Neural cell (in vitro differentiated cells): ENCODE measurements at regions not wholly inside any gene's neighbourhood (a gene's known extent, or its start where the extent isn't known, plus 50 kb on each side); places are given as distances from the start of the nearest gene placed in this dataset.

Source experiments
- H2AFZ ChIP-seq: fragments of 200-600, 300-800 bp; sonication (generic), shearing (Covaris generic); 2 replicates; pipeline ENCODE4 v1.6.0; 2014; ENCODE audit warnings: low read depth, mild to moderate bottlenecking, antibody characterized with exemption, low read length, moderate library complexity
- H3F3A ChIP-seq: fragments of 200-600 bp; shearing (Covaris generic); 2 replicates; pipeline ENCODE4 v1.6.1; 2016; ENCODE audit warnings: mild to moderate bottlenecking, moderate library complexity, mixed read lengths, antibody characterized with exemption, low read length; ENCODE audit not compliant: insufficient read depth, poor library complexity, severe bottlenecking
- H3K27ac ChIP-seq: fragments of 200-600, 300-800 bp; sonication (generic), shearing (Covaris generic); 2 replicates; pipeline ENCODE4 v1.5.1; 2014; ENCODE audit warnings: mild to moderate bottlenecking, low read length, moderate library complexity
- H3K27me3 ChIP-seq: fragments of 300-800, 200-600 bp; sonication (generic), shearing (Covaris generic); 2 replicates; pipeline ENCODE4 v1.6.0; 2014; ENCODE audit warnings: mild to moderate bottlenecking, low read depth, low read length, moderate library complexity; ENCODE audit not compliant: insufficient read depth
- H3K36me3 ChIP-seq: fragments of 300-800, 200-600 bp; sonication (generic), shearing (Covaris generic); 2 replicates; pipeline ENCODE4 v1.5.1; 2014; ENCODE audit warnings: mild to moderate bottlenecking, antibody characterized with exemption, low read length, moderate library complexity; ENCODE audit not compliant: insufficient read depth
- H3K4me2 ChIP-seq: fragments of 300-800, 200-600 bp; sonication (generic), shearing (Covaris generic); 2 replicates; pipeline ENCODE4 v1.6.0; 2014; ENCODE audit warnings: mild to moderate bottlenecking, low read length
- H3K4me3 ChIP-seq: fragments of 300-800, 200-600 bp; sonication (generic), shearing (Covaris generic); 2 replicates; pipeline ENCODE4 v1.5.1; 2014; ENCODE audit warnings: mild to moderate bottlenecking, low read length, moderate library complexity
- H3K79me2 ChIP-seq: fragments of 200-600 bp; shearing (Covaris generic); replicated peaks from 2 replicates; pipeline ENCODE4 v1.6.0; 2014; ENCODE audit warnings: mild to moderate bottlenecking, low read length, moderate library complexity; ENCODE audit not compliant: insufficient read depth
- H3K9ac ChIP-seq: fragments of 300-800, 200-600 bp; sonication (generic), shearing (Covaris generic); 2 replicates; pipeline ENCODE4 v1.6.1; 2016; ENCODE audit warnings: mild to moderate bottlenecking, low read length, mixed read lengths
- H3K9me2 ChIP-seq: fragments of 200-600 bp; shearing (Covaris generic); 2 replicates; pipeline ENCODE4 v1.6.1; 2016; ENCODE audit warnings: mild to moderate bottlenecking, low read length, mixed read lengths; ENCODE audit not compliant: insufficient read depth
- H3K9me3 ChIP-seq: fragments of 200-600, 300-800 bp; sonication (generic), shearing (Covaris generic); 2 replicates; pipeline ENCODE4 v1.6.1; 2016; ENCODE audit warnings: mild to moderate bottlenecking, mixed run types, low read length, moderate library complexity, mixed read lengths
- H4K20me1 ChIP-seq: fragments of 200-600 bp; shearing (Covaris generic); 2 replicates; pipeline ENCODE4 v1.6.1; 2016; ENCODE audit warnings: mild to moderate bottlenecking, mixed run types; ENCODE audit not compliant: insufficient read depth
- EP300 ChIP-seq: fragments of 450-650 bp; conservative IDR thresholded peaks from 2 replicates; pipeline ENCODE4 v1.6.1; 2014; ENCODE audit warnings: antibody characterized with exemption, mild to moderate bottlenecking, moderate library complexity; ENCODE audit not compliant: poor library complexity, severe bottlenecking
- EZH2 ChIP-seq: fragments of 200-600, 300-800 bp; shearing (Covaris generic), sonication (generic); IDR thresholded peaks from 2 replicates; pipeline ENCODE4 v1.6.1; 2014; ENCODE audit warnings: antibody characterized with exemption, low read length, borderline replicate concordance, mild to moderate bottlenecking; ENCODE audit not compliant: insufficient read depth, poor library complexity, severe bottlenecking
- MXI1 ChIP-seq: fragments of 450-650 bp; conservative IDR thresholded peaks from 2 replicates; pipeline ENCODE4 v1.6.1; 2014; ENCODE audit warnings: antibody characterized with exemption, mild to moderate bottlenecking; ENCODE audit not compliant: poor library complexity, severe bottlenecking
- POLR2AphosphoS5 ChIP-seq: IDR thresholded peaks from 2 replicates; pipeline ENCODE4 v1.6.1; 2012
- RAD21 ChIP-seq: fragments of 450-650 bp; conservative IDR thresholded peaks from 2 replicates; pipeline ENCODE4 v1.6.1; 2014; ENCODE audit warnings: antibody characterized with exemption, mild to moderate bottlenecking, moderate library complexity
- REST ChIP-seq: IDR thresholded peaks from 2 replicates; pipeline ENCODE4 v1.6.1; 2012; ENCODE audit warnings: borderline replicate concordance
- SMC3 ChIP-seq: fragments of 450-650 bp; conservative IDR thresholded peaks from 2 replicates; pipeline ENCODE4 v1.6.1; 2014; ENCODE audit warnings: antibody characterized with exemption, mild to moderate bottlenecking, moderate library complexity; ENCODE audit not compliant: poor library complexity
- TAF1 ChIP-seq: IDR thresholded peaks from 2 replicates; pipeline ENCODE4 v1.6.1; 2012; ENCODE audit warnings: low read depth
- TF ChIP-seq, protein P1 (sequence below): fragments of 450-650 bp; IDR thresholded peaks from 2 replicates; pipeline ENCODE4 v1.5.1; 2014; ENCODE audit warnings: antibody characterized with exemption, mild to moderate bottlenecking, moderate library complexity; ENCODE audit not compliant: poor library complexity, severe bottlenecking

- no peaks in the 10 kb centered on the region for H3K27me3 ChIP-seq
- TF ChIP-seq REST (no peak), SMC3 (no peak), EP300 (no peak), POLR2AphosphoS5 (no peak), TAF1 (no peak)
- no peaks in the 10 kb centered on the region for H3F3A ChIP-seq
- no peaks in the 10 kb centered on the region for H3K9me2 ChIP-seq
- no peaks in the 10 kb centered on the region for H3K79me2 ChIP-seq
- H3K4me3 ChIP-seq: no peak overlapping the region
- no peak overlapping the region for H3K27ac ChIP-seq
- no peak overlapping the region for H2AFZ ChIP-seq
- H3K9ac ChIP-seq: no peak overlapping the region
- no peaks in the 10 kb centered on the region for H3K9me3 ChIP-seq
- H4K20me1 ChIP-seq: no peaks in the 10 kb centered on the region
- H3K36me3 ChIP-seq: no peaks in the 10 kb centered on the region
- no peak overlapping the region for H3K4me2 ChIP-seq
Measured at GRCh38 chr1:94661431-94661932, 119.9 kb upstream of the F3 start.

- no peaks in the 10 kb centered on the region for H3K79me2 ChIP-seq
- H3K27ac ChIP-seq: no peak overlapping the region
- no peak overlapping the region for H2AFZ ChIP-seq
Measured at GRCh38 chr1:94660994-94661393, 119.4 kb upstream of the F3 start.

More at GRCh38 chr1:94660994-94661393, 119.4 kb upstream of the F3 start:
- Histone ChIP-seq H3K36me3 (no peaks in the 10 kb centered on the region), H3K27me3 (no peaks in the 10 kb centered on the region), H3K4me3 (no peak overlapping the region), H3K9me3 (no peaks in the 10 kb centered on the region), H3F3A (no peaks in the 10 kb centered on the region), H3K4me2 (no peak overlapping the region), H4K20me1 (no peaks in the 10 kb centered on the region), H3K9me2 (no peaks in the 10 kb centered on the region), H3K9ac (no peak overlapping the region)
- no peak for TF ChIP-seq MXI1
- no peak for TF ChIP-seq TAF1
- TF ChIP-seq EZH2: no peak
- no peak for TF ChIP-seq SMC3
- TF ChIP-seq POLR2AphosphoS5: no peak
- no peak for TF ChIP-seq REST
- TF ChIP-seq EP300: no peak
- TF ChIP-seq RAD21: no peak
- TF ChIP-seq, protein P1, sequence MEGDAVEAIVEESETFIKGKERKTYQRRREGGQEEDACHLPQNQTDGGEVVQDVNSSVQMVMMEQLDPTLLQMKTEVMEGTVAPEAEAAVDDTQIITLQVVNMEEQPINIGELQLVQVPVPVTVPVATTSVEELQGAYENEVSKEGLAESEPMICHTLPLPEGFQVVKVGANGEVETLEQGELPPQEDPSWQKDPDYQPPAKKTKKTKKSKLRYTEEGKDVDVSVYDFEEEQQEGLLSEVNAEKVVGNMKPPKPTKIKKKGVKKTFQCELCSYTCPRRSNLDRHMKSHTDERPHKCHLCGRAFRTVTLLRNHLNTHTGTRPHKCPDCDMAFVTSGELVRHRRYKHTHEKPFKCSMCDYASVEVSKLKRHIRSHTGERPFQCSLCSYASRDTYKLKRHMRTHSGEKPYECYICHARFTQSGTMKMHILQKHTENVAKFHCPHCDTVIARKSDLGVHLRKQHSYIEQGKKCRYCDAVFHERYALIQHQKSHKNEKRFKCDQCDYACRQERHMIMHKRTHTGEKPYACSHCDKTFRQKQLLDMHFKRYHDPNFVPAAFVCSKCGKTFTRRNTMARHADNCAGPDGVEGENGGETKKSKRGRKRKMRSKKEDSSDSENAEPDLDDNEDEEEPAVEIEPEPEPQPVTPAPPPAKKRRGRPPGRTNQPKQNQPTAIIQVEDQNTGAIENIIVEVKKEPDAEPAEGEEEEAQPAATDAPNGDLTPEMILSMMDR: no peak
